LHCN-M2 (cell line): ENCODE measurements at regions not wholly inside any gene's neighbourhood (a gene's known extent, or its start where the extent isn't known, plus 50 kb on each side); places are given as distances from the start of the nearest gene placed in this dataset.

ENCODE experiments used
- DNase-seq: peaks from one replicate; pipeline ENCODE4 v3.0.0-alpha.2; 2012; ENCODE audit warnings: low read depth

DNA sequence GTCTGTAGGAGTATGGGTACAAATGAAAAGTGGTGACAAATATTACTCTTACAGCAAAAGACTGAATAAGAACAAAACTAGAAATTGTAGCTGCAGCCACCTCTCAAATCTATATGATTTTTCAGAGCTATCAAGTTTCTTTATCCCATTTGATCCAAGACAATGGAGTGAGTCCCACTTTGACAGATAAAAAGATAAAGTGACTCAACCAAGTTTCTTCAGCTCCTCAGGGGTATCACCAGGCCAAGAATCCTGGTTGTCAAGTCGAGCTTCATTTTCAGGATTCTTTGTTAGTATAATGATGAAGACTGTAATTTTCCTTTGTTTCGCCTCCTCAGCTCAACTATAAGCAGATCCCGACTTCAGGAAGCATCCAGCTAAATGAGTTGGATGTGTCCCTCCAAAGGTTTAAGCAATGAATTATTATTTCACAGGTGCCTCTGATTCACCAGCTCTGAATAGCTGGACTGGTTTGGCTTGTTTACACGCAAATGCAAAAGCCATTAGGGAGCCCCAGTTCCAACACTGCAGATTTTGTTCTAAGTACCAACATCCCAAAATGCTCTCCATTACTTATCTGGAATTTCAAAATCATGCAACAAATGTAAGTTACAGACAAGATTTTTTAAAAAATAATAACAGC, 238.9 kb downstream of the MAFB start:
- no peak for DNase-seq

DNA sequence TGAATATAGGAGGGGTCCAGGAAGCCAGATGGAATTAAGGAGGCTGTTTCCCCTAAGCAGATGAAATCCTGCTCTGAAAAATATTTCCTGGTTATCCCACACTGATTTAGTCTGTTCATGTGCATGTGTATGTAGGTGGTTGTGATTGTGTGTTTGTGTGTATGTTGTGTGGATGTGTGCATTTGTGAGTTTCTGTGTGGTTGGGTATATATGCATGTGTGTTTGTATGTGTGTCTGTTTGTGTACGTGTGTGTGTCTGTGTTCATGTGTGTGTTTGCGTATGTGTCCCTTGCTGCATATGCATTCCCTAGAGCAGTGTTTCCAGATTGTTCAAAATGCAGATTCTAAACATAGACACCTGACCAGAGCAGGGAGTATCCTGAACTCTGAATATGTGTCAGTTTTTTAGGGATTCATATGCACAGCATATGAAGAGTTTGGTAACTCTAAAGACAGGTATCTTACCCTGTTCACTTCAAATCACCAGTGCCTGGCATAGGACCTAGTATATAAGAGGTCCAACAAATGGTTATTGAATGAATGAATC, 239.8 kb downstream of the MAFB start:
- no peak for DNase-seq

DNA sequence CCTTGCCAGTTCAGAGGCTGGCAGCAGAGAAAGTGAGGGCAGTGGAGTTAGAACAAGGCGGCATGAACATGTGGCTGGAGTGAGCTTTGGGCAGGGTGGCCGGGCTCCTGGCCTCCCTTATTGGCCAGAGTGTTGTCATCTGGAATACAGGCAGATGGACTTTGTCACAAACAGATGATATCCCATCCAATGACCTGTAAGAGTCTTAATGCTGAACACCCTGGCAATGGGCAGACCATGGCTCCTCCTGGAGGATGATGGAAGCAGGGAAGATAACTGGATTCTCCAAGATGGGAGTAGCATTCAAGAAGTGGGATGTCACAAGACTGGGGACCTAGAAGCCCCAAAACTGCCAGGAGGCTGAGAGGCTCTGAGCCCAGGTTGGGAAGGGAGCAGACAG, 242.1 kb downstream of the MAFB start:
- no peak for DNase-seq

DNA sequence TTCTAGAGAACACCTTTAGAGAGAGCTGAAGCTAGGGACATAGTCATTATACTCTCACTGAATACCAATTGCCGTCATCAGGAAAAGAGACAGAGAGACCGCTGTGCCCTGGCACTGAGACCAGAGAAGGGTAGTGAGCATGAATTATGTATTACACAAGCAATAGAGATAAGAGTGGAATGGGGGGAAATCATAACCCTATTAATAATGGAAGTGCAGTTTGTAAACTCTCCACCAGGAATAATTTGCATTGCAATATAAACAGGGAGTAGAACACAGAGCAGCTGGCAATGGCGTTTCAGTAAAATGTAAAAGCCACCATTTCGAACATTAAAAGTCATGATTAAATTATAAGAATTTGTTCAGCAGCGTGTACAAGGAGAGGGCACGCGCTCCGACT, 244.5 kb downstream of the MAFB start:
- DNase-seq = no peak

DNA sequence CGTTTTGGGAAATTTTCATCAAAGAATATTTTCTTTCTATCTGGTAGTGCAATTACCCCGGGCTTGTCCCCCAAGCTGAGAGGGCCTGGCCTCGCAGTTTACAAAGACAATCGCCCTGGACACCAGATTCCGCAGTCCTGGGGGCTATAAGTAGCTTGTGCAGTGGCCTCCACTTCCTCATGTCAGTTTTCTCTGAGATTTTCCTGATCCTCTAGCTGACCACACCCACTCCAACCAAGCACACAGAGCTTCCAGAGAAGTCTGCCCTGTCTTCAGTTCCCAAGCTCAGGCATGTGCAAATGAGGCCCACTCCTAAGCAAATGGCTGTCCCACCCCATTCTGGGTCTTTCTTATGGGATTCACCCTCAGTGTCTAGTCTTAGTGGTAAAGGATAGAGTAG, 245.3 kb downstream of the MAFB start:
- no peak for DNase-seq

DNA sequence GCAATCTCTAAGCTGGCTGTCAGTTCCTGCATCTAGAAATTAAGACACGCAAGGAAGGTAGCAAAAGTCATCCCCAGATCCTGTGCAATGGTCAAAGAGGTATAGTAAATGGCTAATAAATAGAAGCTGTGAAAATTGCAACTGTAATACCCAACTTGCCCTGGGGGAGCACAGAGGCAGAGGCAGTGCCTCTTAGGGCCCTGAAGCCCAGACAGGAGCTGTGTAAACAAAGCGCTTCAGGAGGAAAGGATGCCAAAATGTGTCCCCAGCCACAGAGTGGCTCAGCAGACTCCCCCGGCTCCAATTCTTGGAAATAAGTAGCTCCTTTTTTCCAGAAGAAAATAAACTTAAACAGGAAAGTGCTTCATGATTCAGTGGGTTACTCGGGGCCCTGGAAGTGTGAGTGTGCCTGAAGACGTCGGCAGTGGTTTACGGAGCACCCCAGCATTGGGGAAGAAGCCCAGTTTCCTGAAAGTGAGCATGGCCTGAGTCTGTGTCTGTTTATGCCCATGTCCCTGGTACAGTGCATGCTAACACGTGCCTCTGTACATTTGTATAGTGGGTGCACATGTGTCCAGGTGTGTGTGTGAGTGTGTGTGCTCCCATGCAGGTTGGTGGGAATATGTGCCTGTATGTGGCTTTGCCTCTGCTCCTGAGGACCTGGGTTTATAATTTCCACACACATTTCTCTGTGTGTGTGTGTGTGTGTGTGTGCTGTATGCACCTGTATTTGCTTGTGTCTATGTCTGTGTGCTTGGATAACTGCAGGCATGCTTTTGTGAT, 246.7 kb downstream of the MAFB start:
- DNase-seq = no peak

DNA sequence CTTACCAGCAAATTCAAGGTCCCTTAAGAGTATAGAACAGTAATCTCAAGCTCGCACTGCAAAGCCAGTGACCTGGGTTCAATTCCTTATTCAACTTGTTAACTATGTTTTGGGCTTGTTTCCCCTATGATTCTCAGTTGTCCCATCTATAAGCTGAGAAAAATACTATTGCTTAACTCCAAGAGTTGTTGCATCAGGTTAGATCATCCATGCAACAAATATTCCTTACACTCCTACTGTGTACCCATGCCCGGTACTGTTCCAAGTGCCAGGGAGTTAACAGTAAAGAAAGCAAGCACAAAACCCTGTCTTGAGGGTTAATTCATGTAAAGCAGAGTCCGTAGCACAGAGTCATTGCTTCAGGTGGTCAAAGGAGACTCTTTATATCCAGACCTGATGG, 247.3 kb downstream of the MAFB start:
- DNase-seq = no peak

DNA sequence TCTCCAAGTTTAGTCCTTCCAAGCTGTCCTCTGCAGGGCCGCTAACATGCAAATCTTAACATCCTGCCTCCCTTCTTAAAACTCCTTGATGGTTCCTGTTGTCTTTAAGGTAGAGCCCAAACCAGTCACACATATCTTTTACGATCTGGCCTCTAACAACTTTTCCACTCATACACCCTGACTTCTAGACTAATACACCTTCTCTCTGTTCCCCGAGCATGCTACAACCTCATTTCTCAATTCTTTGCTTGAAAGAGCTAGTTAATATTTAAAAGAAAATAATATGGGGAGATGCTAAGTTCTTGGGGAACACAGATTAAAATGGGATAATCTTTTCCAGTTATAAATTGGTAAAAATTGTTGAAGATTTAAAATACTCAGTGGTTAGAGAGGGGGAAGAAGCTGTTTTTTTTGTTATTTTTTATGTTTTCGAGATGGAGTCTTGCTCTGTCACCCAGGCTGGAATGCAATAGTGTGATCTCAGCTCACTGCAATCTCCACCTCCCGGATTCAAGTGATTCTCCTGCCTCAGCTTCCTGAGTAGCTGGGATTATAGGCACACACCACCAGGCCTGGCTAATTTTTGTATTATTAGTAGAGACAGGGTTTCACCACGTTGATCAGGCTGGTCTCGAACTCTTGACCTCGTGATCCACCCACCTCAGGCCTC, 250.7 kb downstream of the MAFB start:
- DNase-seq = no peak

DNA sequence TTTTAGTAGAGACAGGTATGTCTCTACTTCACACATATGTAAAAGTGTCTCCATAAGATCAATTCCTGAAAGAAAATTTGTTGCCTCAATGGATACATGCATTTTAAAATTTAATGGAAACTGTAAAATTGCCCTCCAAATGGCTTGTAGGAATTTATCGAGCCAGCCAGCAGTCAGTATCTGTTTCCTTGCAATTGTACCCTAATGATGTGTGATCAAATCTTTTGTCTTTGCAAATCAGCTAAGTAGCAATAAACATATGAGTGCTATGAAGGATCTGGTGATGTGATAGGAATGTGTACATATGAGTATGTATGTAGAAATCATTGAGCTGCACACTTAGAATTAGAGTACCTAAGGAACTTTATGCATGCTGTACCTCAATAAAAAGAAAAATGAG, 253.0 kb downstream of the MAFB start:
- DNase-seq = no peak

DNA sequence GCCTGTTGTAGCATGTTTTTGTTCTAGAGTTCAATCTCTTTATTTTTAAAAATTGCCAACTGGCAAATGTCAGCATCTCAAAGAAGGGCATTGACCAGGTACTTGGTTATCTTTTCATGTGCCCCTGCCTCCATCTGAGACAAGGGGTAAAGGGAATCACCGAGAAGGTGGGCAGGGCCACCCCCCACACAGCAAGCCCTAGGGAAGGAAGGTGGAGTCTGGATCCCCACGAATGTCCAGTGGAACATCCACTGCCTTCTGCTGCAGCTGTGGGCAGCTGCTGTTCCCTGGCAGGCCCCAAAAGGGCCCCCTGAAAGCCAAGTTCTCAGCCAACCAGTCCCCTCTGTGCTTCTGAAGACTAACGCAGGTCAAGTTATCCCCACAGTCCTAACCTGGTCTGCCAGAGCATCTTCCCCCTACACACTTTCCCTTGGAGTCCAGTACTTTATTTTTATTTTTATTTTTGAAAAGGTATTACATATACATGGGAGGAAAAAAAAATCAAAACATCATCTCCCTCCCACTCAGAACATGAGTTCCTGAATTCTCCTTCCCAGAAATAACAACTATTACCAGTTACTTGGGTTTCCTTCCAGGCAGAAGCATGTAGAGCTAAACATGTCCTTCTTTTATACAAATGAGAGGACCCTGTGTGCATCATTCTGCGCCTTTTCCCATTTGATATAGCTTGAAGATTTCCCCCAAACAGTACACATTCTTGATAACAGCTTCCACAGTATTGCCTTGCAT, 253.7 kb downstream of the MAFB start:
- DNase-seq = no peak

DNA sequence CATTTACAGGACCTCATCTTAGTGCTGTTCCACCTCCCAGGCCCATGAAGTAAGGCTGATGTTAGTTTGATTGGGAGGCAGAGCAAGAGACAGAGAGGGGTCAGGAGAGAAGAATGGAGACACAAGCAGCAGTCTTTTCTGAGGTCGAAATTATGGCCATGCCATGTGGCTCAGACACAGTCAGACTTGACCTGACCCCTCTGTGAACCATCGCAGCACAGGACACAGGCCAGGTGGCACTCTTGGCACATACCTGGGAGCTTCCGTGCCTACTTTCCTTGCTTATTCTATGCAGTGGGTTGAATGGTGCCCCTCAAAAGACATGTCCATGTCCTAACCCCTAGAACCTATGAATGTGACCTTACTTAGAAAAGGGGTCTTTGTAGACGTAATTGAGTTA, 254.9 kb downstream of the MAFB start:
- no peak for DNase-seq

DNA sequence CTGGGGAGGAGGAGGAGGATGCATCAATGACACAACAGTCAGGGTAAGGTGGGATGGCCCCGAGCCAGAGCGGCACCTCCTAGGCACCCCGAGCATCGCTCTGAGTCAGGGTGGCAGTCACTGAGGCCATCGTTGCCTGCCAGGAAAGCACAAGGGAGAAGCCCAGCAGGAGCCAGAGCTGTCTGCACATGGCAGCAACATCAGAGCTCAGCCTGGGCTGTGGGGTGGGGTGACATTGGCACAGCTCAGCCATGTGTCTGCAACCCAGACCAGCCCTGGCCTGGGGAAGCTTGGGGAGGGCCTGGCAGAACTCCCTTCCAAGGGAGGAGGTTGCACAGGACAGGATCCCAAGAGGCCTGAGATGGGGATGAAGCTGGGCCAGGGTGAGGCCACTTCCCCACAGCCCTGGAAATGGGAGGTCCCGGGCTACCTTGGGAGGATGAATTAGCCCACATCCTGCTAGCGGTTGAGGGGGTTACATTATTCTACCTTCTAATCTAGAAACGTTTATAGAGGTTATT, 255.6 kb downstream of the MAFB start:
- DNase-seq = no peak

DNA sequence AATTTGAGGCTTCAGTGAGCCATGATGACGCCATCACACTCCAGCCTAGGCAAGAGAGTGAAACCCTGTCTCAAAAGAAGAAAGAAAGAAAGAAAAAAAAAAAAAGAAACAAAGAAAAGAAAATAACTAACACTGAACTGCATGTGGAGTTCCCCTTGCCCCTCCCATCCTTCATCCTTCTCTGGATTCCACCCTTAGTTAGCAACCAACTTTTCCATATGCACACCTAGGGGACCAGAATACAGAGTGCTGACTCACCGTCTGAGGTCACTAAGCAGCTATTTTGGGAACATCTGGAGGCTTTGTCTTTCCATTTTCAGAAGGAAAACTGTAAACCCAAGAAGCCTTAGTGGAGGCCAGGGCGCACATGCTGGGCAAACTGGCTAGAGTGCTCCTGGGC, 257.4 kb downstream of the MAFB start:
- no peak for DNase-seq

DNA sequence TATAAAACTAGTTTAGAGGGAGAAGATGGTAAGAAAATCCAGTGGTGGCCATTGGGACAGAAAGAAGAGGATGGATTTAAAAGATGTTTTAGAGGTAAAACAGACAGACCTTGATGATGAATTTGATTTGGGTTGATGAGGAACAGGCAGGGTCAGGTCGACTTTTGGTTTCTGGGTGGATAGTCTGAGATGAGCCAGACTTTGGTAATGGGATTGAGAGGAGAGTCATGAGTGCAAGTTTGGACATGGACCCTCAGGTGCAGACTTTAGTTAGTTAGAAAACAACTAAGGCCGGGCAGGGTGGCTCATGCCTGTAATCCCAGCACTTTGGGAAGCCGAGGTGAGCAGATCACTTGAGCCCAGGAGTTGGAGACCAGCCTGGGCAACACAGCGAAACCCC, 257.9 kb downstream of the MAFB start:
- DNase-seq = no peak

DNA sequence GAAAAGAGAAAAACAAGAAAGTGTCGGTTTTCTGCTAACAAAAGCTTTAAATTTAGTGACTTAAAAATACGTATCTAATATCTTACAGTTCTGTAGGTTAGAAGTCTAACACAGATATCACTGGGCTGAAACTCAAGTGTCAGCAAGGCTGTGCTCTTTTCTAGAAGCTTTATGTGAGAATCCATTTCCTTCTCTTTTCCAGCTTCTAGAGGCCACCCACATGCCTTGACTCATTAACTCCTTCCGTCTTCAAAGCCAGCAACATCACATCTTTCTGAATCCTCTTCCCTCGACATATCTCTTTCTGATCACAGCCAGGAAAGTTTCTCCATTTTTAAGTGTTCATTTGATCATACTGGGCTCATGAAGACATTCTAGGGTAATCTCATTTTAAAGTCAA, 262.0 kb downstream of the MAFB start:
- DNase-seq = no peak

DNA sequence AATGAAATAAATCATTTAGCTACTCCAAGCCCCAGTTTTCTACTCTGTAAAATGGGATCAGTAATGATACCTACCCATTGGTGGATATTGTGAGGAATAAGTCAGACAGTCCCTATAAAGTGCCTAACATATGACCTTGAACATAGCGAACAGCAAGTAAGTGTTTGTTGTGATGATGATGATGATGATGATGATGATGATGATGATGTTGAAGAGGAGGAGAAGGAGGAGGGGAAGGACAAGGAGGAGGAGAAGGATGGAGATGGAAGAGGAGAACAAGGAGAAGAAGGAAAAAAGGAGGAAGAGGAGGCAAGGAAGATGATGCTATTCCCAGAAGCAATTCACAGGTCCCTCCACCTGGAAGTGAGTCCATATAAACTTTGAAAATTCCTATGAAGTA, 264.3 kb downstream of the MAFB start:
- no peak for DNase-seq

DNA sequence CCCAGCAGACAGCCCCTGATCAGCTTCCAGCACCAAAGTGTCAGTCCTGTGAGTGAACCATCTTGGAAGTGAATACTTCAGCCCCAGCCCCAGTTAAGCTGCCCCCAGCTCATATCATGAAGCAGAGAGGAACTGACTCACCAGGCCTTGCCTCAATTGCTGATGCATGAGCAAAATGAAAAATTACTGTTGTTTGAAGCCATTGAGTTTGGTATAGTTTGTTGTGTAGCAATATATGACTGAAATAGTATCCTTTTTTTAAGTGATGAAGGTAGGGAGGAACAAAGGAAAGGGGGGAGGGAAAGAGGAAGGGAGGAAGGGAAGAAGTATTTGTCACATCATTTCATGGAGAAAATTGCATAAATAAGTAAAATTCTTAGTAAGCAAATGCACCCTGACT, 266.4 kb downstream of the MAFB start:
- no peak for DNase-seq

DNA sequence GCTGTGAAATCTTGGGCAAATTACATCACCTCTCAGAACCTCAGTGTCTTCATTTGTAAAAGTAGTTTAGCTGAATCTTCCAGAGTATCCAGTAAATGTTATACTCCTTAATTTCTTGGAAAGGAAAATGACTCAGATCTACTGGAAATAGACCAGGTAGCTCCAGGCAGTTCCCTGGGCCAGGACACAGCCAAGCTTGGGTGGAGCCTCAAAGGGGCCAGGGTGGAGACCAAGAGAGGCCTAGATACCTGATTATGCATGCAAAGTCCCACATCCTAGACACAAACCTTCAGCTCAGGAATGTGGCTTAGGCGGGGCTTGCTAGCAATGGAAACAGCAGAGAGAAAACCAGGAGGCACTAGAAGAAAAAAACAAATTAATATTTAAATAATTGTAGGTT, 272.8 kb downstream of the MAFB start:
- no peak for DNase-seq

DNA sequence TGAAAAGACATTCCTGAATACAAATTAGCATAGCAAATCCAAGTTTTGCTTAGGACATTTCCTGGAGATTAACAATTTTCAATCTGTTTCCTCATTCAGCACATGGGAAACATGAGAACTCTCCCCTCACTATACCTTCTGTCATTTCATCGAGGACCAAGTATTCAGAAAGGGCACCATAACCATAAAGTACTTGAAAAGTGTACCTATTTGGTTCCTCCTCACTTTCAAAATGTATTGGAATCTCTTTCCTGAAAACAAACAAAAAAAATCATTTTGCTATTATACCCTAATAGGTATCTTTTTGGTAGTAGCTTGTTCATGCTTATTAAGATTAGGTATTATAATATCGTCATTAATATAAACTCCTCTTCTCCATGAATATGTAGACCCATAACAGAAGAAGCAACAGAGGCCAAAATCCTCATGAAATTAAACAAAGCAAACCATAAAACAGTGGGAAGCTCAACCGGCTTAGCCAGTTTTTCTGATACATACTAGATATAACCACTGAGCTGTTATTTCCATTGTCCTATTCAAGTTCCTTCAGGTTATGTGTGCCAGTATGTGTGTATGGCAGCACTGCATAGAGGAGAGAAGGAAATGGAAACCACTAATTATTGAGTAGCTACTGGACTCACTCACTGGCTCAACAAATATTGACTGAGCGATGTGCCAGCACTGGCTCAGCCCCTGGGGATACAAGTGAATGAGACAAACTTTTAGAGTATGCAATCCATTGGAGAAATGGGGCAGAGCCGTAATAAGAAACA, 274.0 kb downstream of the MAFB start:
- DNase-seq = no peak

DNA sequence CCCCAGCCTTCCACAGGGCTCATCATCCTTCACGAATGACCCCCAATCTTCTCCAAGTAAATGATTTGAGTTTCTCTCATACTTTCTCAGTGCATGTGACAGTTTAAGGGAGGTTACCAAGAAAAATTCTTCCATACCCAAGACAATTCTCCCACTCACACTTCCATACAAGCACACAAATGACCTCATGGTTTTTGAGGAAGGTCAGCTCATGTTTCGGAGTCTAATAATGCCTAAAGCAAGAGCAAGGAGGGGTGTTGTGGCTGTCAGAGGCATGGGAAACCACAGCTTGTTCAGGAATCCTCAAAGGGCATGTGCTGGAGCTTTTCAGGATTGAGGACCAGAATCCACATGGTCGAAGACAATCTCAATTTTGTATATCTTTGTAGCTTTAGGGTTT, 279.0 kb downstream of the MAFB start:
- no peak for DNase-seq

DNA sequence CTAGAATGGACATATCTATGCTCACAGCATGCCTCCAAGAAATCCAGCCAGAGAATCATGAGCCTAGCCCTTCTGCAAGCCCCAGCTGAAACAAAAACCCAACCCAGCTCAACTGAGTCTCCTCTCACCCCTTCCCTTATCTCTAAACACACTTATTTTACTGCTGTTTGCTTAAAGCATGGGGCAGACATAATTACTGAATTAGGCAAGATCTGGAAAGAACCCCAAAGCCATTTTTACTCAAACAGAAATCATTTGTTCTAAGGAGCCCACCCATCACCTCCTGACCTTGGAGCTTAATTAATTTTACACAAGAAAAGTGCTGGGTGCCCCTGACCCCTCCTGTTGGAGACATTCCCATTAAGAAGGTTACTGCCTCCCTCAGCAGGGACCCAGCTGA, 291.6 kb downstream of the MAFB start:
- DNase-seq = no peak
